ENCODE measurements at regions not wholly inside any gene's neighbourhood (a gene's known extent, or its start where the extent isn't known, plus 50 kb on each side); places are given as distances from the start of the nearest gene placed in this dataset.

DNA sequence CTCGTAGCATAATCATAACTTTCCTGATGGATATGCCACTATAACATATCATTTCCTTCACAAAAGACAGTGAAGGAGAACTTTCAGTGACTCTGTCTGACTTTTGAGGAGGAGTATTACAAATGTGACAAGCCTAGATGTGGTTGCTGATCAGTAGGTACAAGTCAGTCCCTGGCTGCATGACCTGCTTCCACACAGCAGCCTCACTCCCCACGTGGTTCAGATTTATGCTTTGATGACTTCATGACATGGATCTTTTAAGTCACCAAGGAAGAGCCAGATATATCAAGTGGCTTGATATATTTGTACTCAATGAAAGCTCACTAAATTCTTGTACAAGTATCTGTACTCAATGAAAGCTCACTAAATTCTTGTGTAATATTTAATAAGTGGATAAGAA is 50.9 kb upstream of the MKLN1 start:
- no peaks in the 10 kb centered on the region for H3K4me1 Mint-ChIP-seq
- no peak overlapping the region for H3K4me3 Mint-ChIP-seq
- no peak overlapping the region for H3K27ac Mint-ChIP-seq
- no peaks in the 10 kb centered on the region for H3K27me3 Mint-ChIP-seq
- peaks cover 3% of the 10 kb centered on the region for H3K36me3 Mint-ChIP-seq
- peaks cover 0 to 5% (median 2%) of the 10 kb centered on the region in 3 donors for H3K9me3 Mint-ChIP-seq

Data from IgD-negative memory B cell (primary cell).